ENCODE measurements at regions not wholly inside any gene's neighbourhood (a gene's known extent, or its start where the extent isn't known, plus 50 kb on each side); places are given as distances from the start of the nearest gene placed in this dataset.
A peak's percentile ranks its signal among the peaks of the same experiment; 100 is the strongest.

GRCh38 chr7:25926009-25926408 lies 226.0 kb upstream of the NFE2L3 start:
- no peak for DNase-seq (ENCODE audit: low read depth)

DNA sequence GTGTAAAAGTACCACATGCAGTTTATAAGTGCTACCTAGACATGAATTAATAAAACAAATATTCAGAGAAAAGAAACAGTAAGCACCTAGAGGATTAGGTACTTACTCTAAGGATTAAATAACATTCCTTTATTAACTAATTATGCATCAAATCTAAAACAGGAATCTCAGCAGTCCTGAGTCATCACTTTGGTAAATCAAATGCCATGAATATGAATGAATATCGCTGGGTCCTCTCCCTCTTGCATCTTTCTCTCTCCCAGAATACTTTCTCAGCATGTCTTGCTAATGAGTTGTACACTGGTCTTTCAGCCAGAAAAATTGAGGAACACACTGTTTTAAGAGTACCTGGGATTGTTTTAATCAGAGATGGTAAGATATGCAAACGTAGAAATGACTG lies 225.5 kb upstream of the NFE2L3 start:
- DNase-seq (ENCODE audit: low read depth): no peak

DNA sequence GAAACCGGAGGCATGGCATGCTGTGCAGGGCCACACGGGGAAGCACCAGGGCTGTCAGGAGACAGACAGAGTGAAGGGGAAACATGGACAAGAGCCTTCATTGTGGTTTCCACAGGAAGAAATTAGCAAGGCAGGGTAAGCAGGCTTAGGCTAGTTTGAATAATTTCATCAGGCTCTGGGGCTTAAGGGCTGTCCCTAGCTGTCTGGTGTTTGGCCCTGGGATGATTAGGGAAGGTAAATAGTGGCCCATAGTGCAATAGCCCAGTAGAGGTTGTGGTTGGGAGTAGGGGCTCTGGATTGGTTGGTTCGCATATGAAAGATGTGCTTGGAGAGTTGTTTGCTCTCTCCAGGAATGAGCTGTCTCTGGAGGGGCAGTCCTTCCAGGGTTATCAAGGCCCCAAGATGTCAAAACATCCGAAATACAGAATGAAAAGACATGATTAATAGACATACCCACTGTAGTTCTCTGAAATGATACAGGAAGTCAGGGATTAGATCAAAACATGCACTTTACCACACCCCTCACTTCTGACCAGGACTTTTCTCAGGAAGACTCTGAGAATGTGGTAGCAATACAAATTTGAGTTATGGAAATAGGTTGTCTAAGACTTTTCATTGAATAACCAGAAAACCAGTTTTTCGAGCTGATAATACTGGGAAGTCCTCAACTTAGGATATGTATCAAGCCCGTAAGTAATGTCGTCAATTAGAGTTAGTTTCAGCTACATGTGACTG lies 224.9 kb upstream of the NFE2L3 start:
- DNase-seq (ENCODE audit: low read depth): no peak

- DNase-seq (ENCODE audit: low read depth): no peak
Measured at GRCh38 chr7:25927626-25927978, 224.4 kb upstream of the NFE2L3 start.

- DNase-seq (ENCODE audit: low read depth): no peak
Measured at GRCh38 chr7:25928549-25929330, 223.3 kb upstream of the NFE2L3 start.

DNA sequence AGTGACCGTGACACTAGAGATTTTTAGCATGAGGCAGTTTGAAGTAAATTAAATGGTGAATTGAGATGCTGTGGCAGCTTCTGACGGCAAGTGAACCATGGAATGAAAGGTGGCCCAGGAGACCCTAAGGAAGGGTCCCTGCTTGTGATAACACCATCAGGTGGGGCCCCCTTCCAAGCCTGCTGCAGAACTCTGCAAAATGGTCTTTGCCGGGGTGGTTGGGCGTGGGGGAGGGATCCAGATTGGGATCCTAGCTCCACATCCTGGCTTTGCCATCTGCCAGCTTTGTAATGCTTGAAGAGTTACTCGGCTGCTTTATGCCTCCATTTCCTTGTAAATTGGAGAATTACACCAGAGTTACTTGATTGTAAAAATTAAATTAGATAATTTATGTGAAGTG lies 222.6 kb upstream of the NFE2L3 start:
- DNase-seq (ENCODE audit: low read depth): no peak

DNA sequence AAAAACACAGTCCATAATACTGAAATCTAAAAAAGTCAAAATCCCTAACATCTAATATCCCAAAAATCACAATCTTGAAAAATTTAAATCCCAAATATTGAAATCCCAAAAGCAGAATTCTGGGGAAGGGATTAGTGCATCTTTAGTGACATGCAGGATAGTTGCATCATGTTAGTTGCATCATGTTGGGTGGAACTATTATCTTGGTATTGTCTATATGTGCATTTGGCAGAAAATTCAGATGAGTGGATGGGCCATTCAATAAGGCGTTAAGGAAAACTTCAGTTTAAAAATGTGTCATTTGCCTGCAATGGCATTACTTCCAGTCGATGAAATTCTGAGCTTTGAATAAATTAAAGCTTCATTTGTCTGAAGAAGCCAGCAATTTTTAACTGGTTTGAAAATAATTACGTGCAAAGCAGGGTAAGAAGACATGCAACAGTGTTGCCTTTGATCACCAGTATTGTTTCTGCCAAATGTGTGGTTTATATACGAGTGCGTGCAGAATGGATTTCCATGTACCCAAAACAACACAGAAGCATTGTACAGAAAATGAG lies 221.4 kb upstream of the NFE2L3 start:
- no peak for DNase-seq (ENCODE audit: low read depth)

DNA sequence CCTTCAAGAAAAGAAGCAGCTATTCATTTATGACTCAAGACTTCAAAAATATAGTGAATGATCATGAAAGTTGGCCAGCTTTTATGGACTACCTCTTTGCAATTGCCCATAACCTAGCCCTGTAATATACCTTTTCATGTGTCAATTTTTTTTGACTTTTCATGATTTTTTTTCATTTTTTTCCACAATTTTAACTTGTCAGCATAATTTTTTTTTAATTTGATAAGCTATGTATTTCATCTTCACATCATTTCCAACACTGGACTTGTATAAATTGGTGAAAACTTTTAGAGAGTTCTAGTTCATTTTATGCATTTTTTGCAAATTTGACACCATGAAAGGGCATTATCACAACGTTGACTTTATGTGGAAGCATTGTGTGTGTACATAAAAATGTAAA lies 220.8 kb upstream of the NFE2L3 start:
- no peak for DNase-seq (ENCODE audit: low read depth)

DNA sequence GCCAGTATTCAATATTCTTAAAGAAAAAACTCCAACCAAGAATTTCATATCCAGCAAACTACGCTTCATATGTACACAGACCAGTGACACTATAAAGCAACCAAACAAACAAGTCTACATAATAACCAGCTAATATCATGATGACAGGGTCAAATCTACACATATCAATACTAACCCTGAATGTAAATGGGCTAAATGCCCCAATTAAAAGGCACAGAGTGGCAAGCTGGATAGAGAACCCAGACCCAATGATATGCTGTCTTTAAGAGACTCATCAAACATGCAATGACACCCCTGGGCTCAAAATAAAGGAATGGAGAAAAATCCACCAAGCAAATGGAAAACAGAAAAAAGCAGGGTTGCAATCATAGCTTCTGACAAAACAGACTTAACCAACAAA lies 218.1 kb upstream of the NFE2L3 start:
- DNase-seq (ENCODE audit: low read depth): no peak

DNA sequence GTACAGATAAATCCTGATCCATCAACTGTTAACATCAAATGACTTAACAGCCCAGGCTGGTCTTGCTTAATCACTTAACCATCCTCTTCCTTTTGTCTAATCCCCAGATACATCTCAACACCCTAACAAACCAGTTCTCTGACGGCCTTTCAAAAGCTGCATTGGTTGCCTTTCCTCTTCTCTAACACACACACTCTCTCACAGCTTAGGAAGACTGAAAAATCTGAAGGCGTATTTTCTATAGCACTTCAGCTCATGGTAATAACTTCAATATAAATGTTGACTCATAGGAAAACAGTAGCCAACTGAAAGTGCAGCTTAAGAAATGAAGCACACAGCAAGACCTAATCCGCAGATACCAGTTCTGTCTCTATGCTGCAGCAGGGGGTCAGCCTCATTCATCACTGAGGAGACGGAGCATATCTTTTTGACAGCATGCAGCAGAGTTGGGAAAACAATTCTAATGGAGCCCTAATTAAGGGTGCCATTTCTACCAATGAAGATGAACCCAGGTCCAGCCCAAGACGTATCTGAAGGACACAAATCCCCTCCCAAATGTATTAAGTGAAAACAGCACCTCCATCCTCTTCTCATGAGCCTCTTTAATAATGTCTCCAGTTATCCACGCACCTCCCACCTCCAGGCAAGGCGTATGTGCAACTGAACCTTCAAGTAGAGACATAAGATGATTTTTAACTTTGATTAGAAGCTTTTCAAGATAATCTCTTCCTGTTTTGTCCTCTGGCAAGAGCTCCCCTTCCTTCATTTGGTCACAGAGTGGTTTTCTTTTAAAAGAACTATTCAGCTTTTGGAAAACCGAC lies 211.7 kb upstream of the NFE2L3 start:
- no peak for DNase-seq (ENCODE audit: low read depth)

DNA sequence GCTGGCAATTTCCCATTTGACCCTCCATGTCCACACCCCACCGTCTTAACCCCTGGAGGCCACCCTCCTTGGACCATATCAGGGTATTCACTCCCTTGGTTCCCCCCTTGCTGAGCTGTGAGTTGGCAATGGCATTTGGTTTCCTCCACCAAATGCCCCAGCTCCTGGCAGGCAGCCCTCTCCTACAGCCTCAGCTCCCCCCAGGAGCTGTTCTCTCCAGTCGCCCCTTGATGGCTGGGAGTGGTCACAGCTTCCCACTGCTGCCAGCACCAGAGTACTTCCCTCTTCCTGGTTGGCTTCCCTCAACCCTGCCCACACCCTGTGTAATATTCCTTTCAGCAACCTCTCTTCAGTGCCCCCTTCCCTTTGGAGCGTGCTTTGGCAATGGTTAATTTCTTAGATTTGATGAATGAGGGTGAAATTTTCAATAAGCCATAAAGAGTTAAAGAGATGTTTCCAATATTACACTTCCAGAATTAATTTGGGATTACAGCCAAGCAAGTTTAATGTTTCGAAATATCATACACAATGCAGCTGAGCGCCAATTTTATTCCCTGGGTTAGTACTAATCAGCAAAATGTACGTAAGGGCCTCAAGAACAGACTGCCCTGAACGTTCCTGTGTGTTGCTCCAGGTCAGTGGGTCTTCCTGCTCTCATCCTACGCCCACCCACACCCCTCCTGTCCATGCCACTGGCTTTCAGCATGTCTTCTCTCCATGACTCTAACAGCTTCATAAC lies 207.1 kb upstream of the NFE2L3 start:
- no peak for DNase-seq (ENCODE audit: low read depth)

DNA sequence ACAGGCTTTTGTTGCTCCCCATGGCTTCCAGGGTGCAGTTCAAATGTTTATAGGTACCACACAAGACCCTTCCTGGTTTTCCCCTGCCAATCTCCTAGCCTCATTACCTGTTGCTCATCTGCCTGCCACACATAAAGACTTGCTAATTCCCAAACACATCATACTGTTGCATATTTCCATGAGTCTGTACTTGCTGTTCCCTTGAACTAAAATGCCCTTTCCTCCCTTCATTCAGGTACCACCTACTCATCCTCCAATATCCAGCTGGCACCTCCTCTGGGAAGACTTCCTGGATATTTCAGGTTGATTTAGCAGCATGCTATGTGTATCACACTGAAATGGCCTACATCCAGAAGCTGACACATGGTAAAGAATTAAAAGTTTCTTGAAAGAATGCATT lies 206.4 kb upstream of the NFE2L3 start:
- no peak for DNase-seq (ENCODE audit: low read depth)

GRCh38 chr7:25946181-25946580 lies 205.8 kb upstream of the NFE2L3 start:
- DNase-seq (ENCODE audit: low read depth): no peak

DNA sequence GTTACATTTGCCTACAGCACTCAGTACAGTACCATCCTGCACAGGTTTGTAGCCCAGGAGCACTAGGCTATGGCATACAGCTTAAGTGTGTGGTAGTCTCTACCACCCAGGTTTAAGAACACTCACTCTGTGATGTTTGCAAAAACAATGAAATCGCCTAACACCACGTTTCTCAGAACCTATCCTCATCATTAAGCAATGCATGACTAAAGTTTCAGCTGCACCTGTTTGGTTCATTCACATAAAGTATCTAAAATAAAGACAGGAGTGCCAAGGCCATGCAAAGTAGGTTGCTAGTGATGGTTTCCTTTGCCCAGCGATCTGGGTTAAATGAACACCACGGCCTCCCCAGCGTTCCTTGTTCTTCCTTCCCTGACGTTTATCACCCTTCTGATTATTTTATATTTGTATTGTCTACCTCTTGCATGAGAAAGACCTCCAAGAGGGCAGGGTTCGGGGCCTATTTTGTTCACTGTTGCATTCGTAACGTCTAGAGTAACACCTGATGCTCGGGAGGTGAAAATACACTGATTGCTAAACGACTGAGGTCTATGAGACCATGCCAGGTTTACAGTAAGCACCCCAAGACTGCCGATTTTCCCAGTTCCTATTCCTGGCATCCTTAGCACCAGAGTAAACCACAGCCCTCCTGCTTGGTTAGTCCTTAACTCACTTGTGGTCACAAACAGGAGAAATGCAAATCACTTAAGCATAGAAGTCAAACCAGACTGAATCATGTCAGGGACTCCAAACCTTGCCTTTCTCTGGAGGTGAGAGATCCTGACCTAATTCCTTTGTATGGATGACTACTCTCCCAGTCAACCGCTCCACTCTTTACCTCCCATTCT lies 204.1 kb upstream of the NFE2L3 start:
- no peak for DNase-seq (ENCODE audit: low read depth)

DNA sequence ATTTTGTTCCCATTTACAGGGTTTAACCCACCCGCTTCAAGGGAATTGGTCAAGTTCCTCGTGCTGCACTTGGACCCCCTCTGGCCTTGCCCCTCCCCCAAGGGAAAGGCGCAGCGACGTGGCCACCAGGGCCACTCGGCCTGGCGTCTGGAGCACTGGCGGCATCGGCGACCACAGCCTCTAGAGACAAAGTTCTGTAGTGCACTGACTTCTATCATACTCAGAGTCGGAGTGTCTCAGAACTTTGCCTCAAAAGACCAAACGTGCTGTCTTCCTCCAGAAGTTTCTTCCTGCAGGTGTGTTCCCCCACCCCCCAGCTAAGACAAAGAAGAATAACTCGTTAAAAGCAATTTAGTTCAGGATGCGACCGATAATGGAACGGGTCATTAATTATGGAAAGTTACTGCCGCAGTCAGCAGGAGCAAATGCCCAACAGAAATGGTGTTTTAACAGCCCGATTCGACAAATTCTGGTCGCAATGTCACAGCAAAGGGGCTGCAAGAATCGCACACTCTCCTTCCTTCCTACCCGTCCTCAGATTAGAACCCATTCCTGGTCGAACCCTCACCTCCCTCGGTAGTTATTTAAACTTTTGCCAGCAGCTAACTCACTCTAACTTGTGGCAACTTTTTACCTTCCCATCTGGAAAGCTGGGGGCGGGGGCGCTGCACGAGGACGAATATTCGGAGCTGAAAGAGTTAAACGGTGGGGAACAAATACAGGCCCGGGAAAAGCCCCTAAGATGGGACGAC lies 202.1 kb upstream of the NFE2L3 start:
- DNase-seq (ENCODE audit: low read depth): no peak

GRCh38 chr7:25950488-25951413 lies 201.2 kb upstream of the NFE2L3 start:
- peak; percentile 73 for DNase-seq (ENCODE audit: low read depth)

DNA sequence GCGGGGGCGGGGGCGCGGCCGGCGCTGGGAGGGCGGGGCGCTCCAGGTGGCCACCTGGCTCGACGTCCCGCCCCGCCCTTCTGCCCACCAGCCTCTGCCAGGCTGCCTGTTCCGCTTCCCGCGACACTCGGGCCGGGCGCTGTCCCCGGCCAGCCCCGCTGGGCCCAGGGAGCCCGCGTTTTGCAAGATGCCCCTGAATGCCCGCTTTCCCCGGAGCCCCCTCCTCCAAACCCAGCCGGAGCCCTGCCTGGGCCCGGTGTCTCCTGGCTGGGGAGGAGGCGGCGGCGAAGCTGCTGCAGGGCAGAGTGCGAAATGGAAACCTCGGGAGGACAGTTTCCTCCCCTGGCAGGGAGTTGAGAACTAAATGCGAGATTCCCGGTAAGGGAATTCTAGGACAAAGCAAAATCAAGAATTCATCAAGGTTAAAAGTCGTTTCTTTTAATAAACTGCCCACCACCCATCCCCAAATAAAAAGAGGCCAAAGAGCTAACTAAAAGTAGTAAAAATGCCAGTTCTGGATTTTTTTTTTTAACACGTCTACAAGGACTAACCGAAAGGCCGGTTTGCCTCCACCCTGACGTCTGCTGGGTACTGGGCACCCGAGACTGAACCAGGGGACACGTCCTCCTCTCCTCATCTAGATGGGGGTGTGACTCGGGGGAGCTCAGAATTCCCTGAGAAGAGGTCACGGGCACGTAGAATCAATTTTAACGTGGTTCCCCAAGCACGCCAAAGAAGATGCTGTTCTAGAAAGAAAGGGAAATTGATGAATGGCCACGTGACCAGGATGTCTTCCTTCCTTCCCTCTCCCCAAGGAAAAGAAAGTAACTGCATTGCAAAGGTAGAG lies 200.4 kb upstream of the NFE2L3 start:
- no peak for DNase-seq (ENCODE audit: low read depth)

All from stimulated activated CD8-positive, alpha-beta memory T cell treated with anti-CD3 and anti-CD28 coated beads, Interleukin-12 subunit alpha, Interleukin-12 subunit beta, amount 100 ng/mL, for 4 hours (primary cell).